H1 (cell line): ENCODE measurements at regions not wholly inside any gene's neighbourhood (a gene's known extent, or its start where the extent isn't known, plus 50 kb on each side); places are given as distances from the start of the nearest gene placed in this dataset.

Experiments
- CTCF ChIA-PET: fragments of 300-600 bp; sonication (Branson Sonifier 250); formaldehyde crosslinking; loops from one replicate; lab custom pipeline; 2021; ENCODE audit not compliant: partially characterized antibody; lab: Charles Lee
- POLR2A ChIA-PET: fragments of 300-600 bp; sonication (Branson Sonifier 250); formaldehyde crosslinking; loops from one replicate; lab custom pipeline; 2021; ENCODE audit warnings: inconsistent platforms; ENCODE audit not compliant: partially characterized antibody; lab: Charles Lee
- DNase-seq, 2 experiments: peaks; one replicate each; pipeline versions ENCODE4 v3.0.0 to v3.0.0-alpha.2; 2010 to 2022; ENCODE audit warnings: low spot score in 2 of 2, low read depth in 1 of 2, mixed read lengths in 1 of 2
- FAIRE-seq: peaks from 2 replicates; lab custom pipeline; 2011; peaks lifted over from hg19 to GRCh38; lab: Jason Lieb, UNC
- H2AFZ ChIP-seq: 2 replicates; pipeline ENCODE4 v1.8.1; 2012; ENCODE audit warnings: low read length, inconsistent platforms
- H2AK5ac ChIP-seq: 2 replicates; pipeline ENCODE4 v1.6.1; 2013; ENCODE audit warnings: low read depth, low read length
- H2BK120ac ChIP-seq: replicated peaks from 2 replicates; pipeline ENCODE3; 2013; ENCODE audit warnings: low read depth, low read length, inconsistent platforms
- H2BK12ac ChIP-seq: 2 replicates; pipeline ENCODE4 v1.6.1; 2013; ENCODE audit warnings: low read depth, low read length
- H2BK15ac ChIP-seq: 2 replicates; pipeline ENCODE4 v1.6.1; 2013; ENCODE audit warnings: low read length
- H2BK20ac ChIP-seq: 2 replicates; pipeline ENCODE4 v1.6.1; 2013; ENCODE audit warnings: low read length
- H2BK5ac ChIP-seq: 2 replicates; pipeline ENCODE4 v1.6.1; 2013; ENCODE audit warnings: low read depth, low read length
- H3K14ac ChIP-seq: 2 replicates; pipeline ENCODE4 v1.6.1; 2013; ENCODE audit warnings: inconsistent platforms; ENCODE audit not compliant: insufficient read length
- H3K18ac ChIP-seq: 2 replicates; pipeline ENCODE4 v1.6.1; 2013; ENCODE audit warnings: low read length; ENCODE audit errors: extremely low read depth
- H3K23ac ChIP-seq: 2 replicates; pipeline ENCODE4 v1.6.1; 2013; ENCODE audit warnings: inconsistent platforms; ENCODE audit not compliant: insufficient read length
- H3K23me2 ChIP-seq: 2 replicates; pipeline ENCODE4 v1.6.1; 2013; ENCODE audit warnings: low read depth, low read length
- H3K27ac ChIP-seq: 2 replicates; pipeline ENCODE4 v1.6.1; 2011; ENCODE audit warnings: low read depth, low read length, inconsistent platforms
- H3K27me3 ChIP-seq, 4 experiments: replicated peaks in 1 of 4; 1 replicate in 1 of 4; 2 replicates in 3 of 4; pipeline versions ENCODE4 v1.6.1 to v1.8.1; 2011 to 2013; ENCODE audit warnings: low read length in 3 of 4, mild to moderate bottlenecking in 3 of 4, inconsistent platforms in 2 of 4, mixed read lengths in 2 of 4, moderate library complexity in 1 of 4; ENCODE audit not compliant: control insufficient read depth in 3 of 4, insufficient read depth in 3 of 4; ENCODE audit errors: extremely low read depth in 1 of 4
- H3K36me3 ChIP-seq, 4 experiments: 2 replicates each; pipeline versions ENCODE4 v1.6.1 to v1.8.1; 2011 to 2013; ENCODE audit warnings: mild to moderate bottlenecking in 4 of 4, low read length in 3 of 4, moderate library complexity in 2 of 4, control low read depth in 1 of 4, inconsistent platforms in 1 of 4; ENCODE audit not compliant: insufficient read depth in 4 of 4, control insufficient read depth in 2 of 4
- H3K4ac ChIP-seq: replicated peaks from 2 replicates; pipeline ENCODE3; 2013; ENCODE audit warnings: low read length, low read depth, mixed read lengths, inconsistent platforms; ENCODE audit not compliant: insufficient read length
- H3K4me1 ChIP-seq, 4 experiments: replicated peaks in 1 of 4; 1 replicate in 1 of 4; 2 replicates in 3 of 4; pipeline versions ENCODE4 v1.6.1 to v1.8.1; 2011 to 2013; ENCODE audit warnings: low read length in 3 of 4, inconsistent platforms in 2 of 4, mixed read lengths in 1 of 4; ENCODE audit not compliant: insufficient read depth in 4 of 4, control insufficient read depth in 3 of 4
- H3K4me2 ChIP-seq, 2 experiments: 2 replicates each; pipeline versions ENCODE4 v1.6.1 to v1.8.1; 2011 to 2013; ENCODE audit warnings: low read depth in 2 of 2, low read length in 2 of 2, control low read depth in 1 of 2, inconsistent platforms in 1 of 2, mild to moderate bottlenecking in 1 of 2; ENCODE audit not compliant: insufficient read depth in 1 of 2
- H3K4me3 ChIP-seq, 4 experiments: fragments of 200-600, 300-600 bp in 1 of 4; sonication (generic), shearing (Covaris generic), sonication (Bioruptor Twin) in 1 of 4; 2 replicates each; pipeline versions ENCODE4 v1.5.1 to v1.8.1; 2011 to 2016; ENCODE audit warnings: low read length in 4 of 4, low read depth in 3 of 4, control low read depth in 2 of 4, inconsistent platforms in 2 of 4, mild to moderate bottlenecking in 2 of 4, mixed read lengths in 1 of 4, moderate library complexity in 1 of 4; ENCODE audit not compliant: insufficient read depth in 2 of 4; ENCODE audit errors: extremely low read depth in 1 of 4
- H3K56ac ChIP-seq: replicated peaks from 2 replicates; pipeline ENCODE3; 2013; ENCODE audit warnings: low read depth, mild to moderate bottlenecking, mixed read lengths, low read length, inconsistent platforms; ENCODE audit not compliant: insufficient read length
- H3K79me1 ChIP-seq: 2 replicates; pipeline ENCODE4 v1.6.1; 2013; ENCODE audit warnings: low read depth, low read length, control low read depth
- H3K79me2 ChIP-seq, 2 experiments: 2 replicates each; pipeline versions ENCODE4 v1.6.1 to v1.8.1; 2012 to 2013; ENCODE audit warnings: low read length in 2 of 2, mild to moderate bottlenecking in 2 of 2, inconsistent platforms in 1 of 2; ENCODE audit not compliant: insufficient read depth in 2 of 2, control insufficient read depth in 1 of 2
- H3K9ac ChIP-seq, 4 experiments: replicated peaks in 1 of 4; 1 replicate in 1 of 4; 2 replicates in 3 of 4; pipeline versions ENCODE4 v1.6.1 to v1.8.1; 2011 to 2013; ENCODE audit warnings: low read depth in 3 of 4, low read length in 3 of 4, control low read depth in 2 of 4, mild to moderate bottlenecking in 2 of 4, moderate library complexity in 2 of 4, inconsistent platforms in 1 of 4; ENCODE audit errors: extremely low read depth in 1 of 4
- H3K9me3 ChIP-seq, 2 experiments: 2 replicates each; pipeline versions ENCODE4 v1.6.1 to v1.8.1; 2012 to 2013; ENCODE audit warnings: mild to moderate bottlenecking in 2 of 2, moderate library complexity in 2 of 2, control low read depth in 1 of 2, inconsistent platforms in 1 of 2, low read depth in 1 of 2, low read length in 1 of 2, mixed read lengths in 1 of 2; ENCODE audit not compliant: insufficient read depth in 2 of 2
- H4K20me1 ChIP-seq, 2 experiments: replicated peaks in 1 of 2; 2 replicates each; pipeline versions ENCODE3 to v1.8.1; 2011 to 2013; ENCODE audit warnings: inconsistent platforms in 2 of 2, low read length in 2 of 2, mild to moderate bottlenecking in 1 of 2; ENCODE audit not compliant: insufficient read depth in 2 of 2, control insufficient read depth in 1 of 2
- H4K5ac ChIP-seq: 2 replicates; pipeline ENCODE4 v1.6.1; 2013; ENCODE audit warnings: low read length, low read depth, mixed read lengths, inconsistent platforms; ENCODE audit not compliant: insufficient read length
- H4K8ac ChIP-seq: 2 replicates; pipeline ENCODE4 v1.8.0; 2013; ENCODE audit warnings: mild to moderate bottlenecking, moderate library complexity, low read length, inconsistent platforms; ENCODE audit not compliant: insufficient read depth; ENCODE audit errors: extremely low read depth
- H4K91ac ChIP-seq: replicated peaks from 2 replicates; pipeline ENCODE3; 2013; ENCODE audit warnings: low read length, mixed read lengths, inconsistent platforms; ENCODE audit not compliant: insufficient read length
- EP300 ChIP-seq, 2 experiments: IDR thresholded peaks; 1 replicate in 1 of 2; 2 replicates in 1 of 2; pipeline ENCODE4 v1.6.1; 2011 to 2012; ENCODE audit warnings: low read depth in 2 of 2, low read length in 2 of 2, mild to moderate bottlenecking in 2 of 2, borderline replicate concordance in 1 of 2, inconsistent platforms in 1 of 2, moderate library complexity in 1 of 2
- FOSL1 ChIP-seq: IDR thresholded peaks from 2 replicates; pipeline ENCODE4 v1.6.1; 2011; ENCODE audit warnings: mild to moderate bottlenecking, low read depth, low read length, moderate library complexity; ENCODE audit not compliant: insufficient read depth
- POLR2A ChIP-seq, 2 experiments: IDR thresholded peaks; 1 replicate in 1 of 2; 2 replicates in 1 of 2; pipeline ENCODE4 v1.6.1; 2011; ENCODE audit warnings: low read depth in 2 of 2, low read length in 2 of 2, mild to moderate bottlenecking in 2 of 2; ENCODE audit errors: control extremely low read depth in 1 of 2
- SP2 ChIP-seq: IDR thresholded peaks from 2 replicates; pipeline ENCODE4 v1.6.1; 2012; ENCODE audit warnings: mild to moderate bottlenecking, low read length, inconsistent platforms
- SRF ChIP-seq: IDR thresholded peaks from 2 replicates; pipeline ENCODE4 v1.6.1; 2011; ENCODE audit warnings: mild to moderate bottlenecking, low read depth, low read length, moderate library complexity
- TAF7 ChIP-seq: optimal IDR thresholded peaks from 2 replicates; pipeline ENCODE3; 2011; ENCODE audit warnings: low read depth, mild to moderate bottlenecking, inconsistent platforms, low read length, moderate library complexity, borderline replicate concordance
- TCF12 ChIP-seq: IDR thresholded peaks from 2 replicates; pipeline ENCODE4 v1.6.1; 2011; ENCODE audit warnings: low read depth, mild to moderate bottlenecking, low read length
- USF2 ChIP-seq: IDR thresholded peaks from 2 replicates; pipeline ENCODE4 v1.6.1; 2011; ENCODE audit warnings: low read length, improper control_type of control experiment
- WGBS, 2 experiments: shearing (Covaris generic) in 1 of 2; methylation state at CpG; one replicate each; pipeline versions ENCODE4 v1.1.6 to v1.1.7; 2013 to 2015; ENCODE audit warnings: low lambda C conversion rate in 2 of 2, mixed read lengths in 2 of 2, inconsistent platforms in 1 of 2, low coverage in 1 of 2, missing lambda C conversion rate in 1 of 2; ENCODE audit not compliant: insufficient replicate concordance in 2 of 2, insufficient coverage in 1 of 2, insufficient read length in 1 of 2; ENCODE audit errors: extremely low coverage in 1 of 2, missing lambda C conversion rate in 1 of 2; 5-methylcytosine and 5-hydroxymethylcytosine counted together

GRCh38 chr13:37366044-37366770, 232.4 kb downstream of the POSTN start:
- Histone ChIP-seq H2BK120ac (no peak overlapping the region), H2BK20ac (no peak overlapping the region), H3K23ac (no peak overlapping the region), H2BK12ac (no peak overlapping the region), H4K20me1 (no peaks in the 10 kb centered on the region), H3K14ac (no peak overlapping the region), H2AK5ac (no peak overlapping the region), H4K8ac (no peak overlapping the region), H3K18ac (no peak overlapping the region), H3K27ac (no peak overlapping the region), H3K4me1 (no peaks in the 10 kb centered on the region), H3K4me3 (no peak overlapping the region), H3K56ac (no peak overlapping the region), H4K5ac (no peak overlapping the region), H3K4me2 (no peak overlapping the region), H3K36me3 (no peaks in the 10 kb centered on the region), H3K79me1 (no peaks in the 10 kb centered on the region), H3K27me3 (no peaks in the 10 kb centered on the region), H4K91ac (no peak overlapping the region), H3K23me2 (no peaks in the 10 kb centered on the region), H2BK15ac (no peak overlapping the region), H3K9me3 (no peaks in the 10 kb centered on the region), H2AFZ (no peak overlapping the region), H3K4ac (no peak overlapping the region)
- 87% methylated on average over 5 of the region's 5 CpGs; no CpG with 5 or more reads in 1 of the 2 experiments for WGBS, 2 experiments
- POLR2A ChIA-PET = no interaction called here
- CTCF ChIA-PET = interaction anchor here (0.7 kb wide), 1 partner anchor 11 kb away, joined by 3 read pairs; no protein-coding TSS in a partner anchor
- no peak for DNase-seq
- TF ChIP-seq FOSL1 (no peak), SP2 (no peak), POLR2A (IDR thresholded peaks at IDR 0.05; ENCODE audit: control extremely low read depth in 1 of 2, low read depth in 2 of 2, low read length in 2 of 2) (no peak), USF2 (no peak), EP300 (IDR thresholded peaks at IDR 0.05; ENCODE audit: borderline replicate concordance in 1 of 2, low read depth in 2 of 2, low read length in 2 of 2) (no peak), TCF12 (no peak), SRF (no peak), TAF7 (no peak)
- TF ChIP-seq, all 59 proteins: peak for 0
- no peak overlapping the region for H2BK5ac ChIP-seq
- no peaks in the 10 kb centered on the region for H3K79me2 ChIP-seq
- FAIRE-seq = no peak
- no peak overlapping the region for H3K9ac ChIP-seq
